ENCODE measurements at regions not wholly inside any gene's neighbourhood (a gene's known extent, or its start where the extent isn't known, plus 50 kb on each side); places are given as distances from the start of the nearest gene placed in this dataset.

- no peak for TF ChIP-seq CTCF (conservative IDR thresholded peaks at IDR 0.05; ENCODE audit: low read length)
- no peak for TF ChIP-seq EZH2phosphoT487 (IDR thresholded peaks at IDR 0.05; ENCODE audit: borderline replicate concordance, low read depth, low read length)
Observed at GRCh38 chr10:118447478-118448270, 105.5 kb upstream of the FAM204A start.

All from OCI-LY7 (cell line).